SIG-M5 treated with dmso at 0.1 percent for 504 hours (cell line): ENCODE measurements at regions not wholly inside any gene's neighbourhood (a gene's known extent, or its start where the extent isn't known, plus 50 kb on each side); places are given as distances from the start of the nearest gene placed in this dataset.
"Not testable (repeated sequence)": the region's sequence is repeated elsewhere in the genome, so short reads cannot be mapped to it uniquely, and the experiment has no call there.

Experiments
- DNase-seq: peaks from one replicate; lab custom pipeline; 2025; ENCODE audit not compliant: unreplicated experiment; lab: John Stamatoyannopoulos, UW

DNA sequence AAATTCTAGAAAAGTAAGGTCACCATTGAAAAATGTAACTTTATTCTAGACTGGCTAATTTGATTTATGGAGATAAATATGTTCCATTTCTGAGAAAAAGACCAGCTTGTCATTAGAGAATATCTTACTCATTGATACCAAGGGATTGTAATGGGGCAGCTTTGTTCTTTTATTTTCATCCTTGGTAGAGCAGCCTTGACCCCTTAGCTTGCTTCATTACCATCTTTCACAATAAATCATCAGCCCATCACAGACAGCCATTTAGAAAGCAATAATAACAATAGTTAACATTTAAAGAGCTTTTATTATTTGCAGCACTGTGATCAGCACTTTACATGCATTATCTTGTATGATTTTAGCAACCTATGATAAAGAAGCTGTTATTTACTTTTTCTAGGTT, 253.6 kb downstream of the C3orf38 start:
- no peak for DNase-seq

DNA sequence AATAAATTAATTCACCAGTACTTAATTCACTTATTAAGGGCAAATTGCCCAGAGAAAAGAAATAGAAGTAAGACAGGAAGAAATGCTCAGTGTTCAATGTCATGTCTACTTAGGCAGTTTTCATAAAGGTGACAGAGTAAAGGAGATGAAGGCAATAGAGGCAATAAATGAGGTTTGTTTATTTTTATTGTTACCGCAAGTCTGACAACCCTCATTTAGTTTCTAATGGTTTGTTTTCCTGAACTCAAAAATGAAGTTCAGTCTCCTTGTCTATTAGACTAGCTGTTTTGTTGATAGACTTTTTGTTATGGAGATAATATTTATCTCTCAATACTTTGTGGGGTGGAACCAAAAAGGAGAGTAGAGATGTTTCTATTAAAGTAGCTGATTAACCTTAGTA, 258.3 kb downstream of the C3orf38 start:
- DNase-seq, result no peak

DNA sequence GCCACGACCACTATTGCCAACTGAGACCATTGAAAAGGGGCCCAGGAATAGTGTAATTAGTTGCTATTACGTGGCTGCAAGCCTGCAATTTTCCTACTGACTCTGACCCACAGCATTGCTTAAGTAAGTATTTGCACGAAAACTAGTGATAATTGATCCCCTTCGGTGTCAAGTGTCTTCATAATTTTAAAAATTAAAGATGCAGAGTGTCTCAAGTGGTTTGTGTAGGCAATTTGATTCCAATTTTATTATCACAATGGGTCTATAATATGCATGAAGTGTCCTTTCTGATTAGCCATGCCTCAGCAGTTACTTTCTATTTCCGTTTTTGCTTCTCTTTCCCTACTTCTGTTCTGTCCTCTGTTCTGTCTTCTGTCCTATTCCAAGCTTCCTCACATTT, 259.2 kb downstream of the C3orf38 start:
- no peak for DNase-seq

GRCh38 chr3:88410259-88410658, 260.5 kb downstream of the C3orf38 start:
- DNase-seq, result no peak

DNA sequence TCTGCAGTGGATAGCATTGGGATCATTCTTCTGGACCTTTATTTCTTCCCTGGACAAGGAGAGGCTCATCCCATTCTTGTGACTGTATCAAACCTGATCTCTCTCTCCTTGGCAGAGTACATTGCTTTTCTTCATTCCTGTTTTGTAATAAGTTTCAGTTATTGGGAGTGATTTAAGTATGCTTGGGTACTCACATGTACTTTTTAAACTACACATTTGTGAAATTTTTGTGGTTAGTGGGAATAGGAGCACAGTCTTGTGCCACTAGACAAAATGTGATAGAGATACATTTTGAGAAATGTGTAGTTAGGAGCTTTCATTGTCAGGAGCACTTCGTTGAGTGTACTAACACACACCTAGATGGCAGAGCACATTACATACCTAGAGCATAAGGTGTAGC, 262.6 kb downstream of the C3orf38 start:
- no peak for DNase-seq

DNA sequence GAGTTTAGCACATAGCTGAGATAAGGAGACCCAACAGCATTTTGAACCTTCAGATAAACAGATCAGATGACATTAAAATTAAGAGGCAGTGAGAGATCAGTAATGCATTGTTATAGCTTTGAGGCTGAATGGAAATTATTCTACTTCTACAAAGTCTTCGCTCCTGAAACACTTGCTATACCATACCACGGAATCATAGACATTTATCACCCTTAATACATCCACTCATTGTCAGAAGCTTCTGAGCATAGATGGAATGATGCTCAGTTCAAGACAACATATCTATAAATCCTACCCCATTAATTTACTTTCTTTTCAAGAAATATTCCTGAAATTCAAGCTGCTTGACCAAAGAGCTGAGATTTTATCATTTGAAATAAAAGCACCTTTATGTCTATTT, 266.7 kb downstream of the C3orf38 start:
- no peak for DNase-seq

GRCh38 chr3:88418219-88418618, 268.5 kb downstream of the C3orf38 start:
- DNase-seq, result no peak

GRCh38 chr3:88433568-88433967, 283.8 kb downstream of the C3orf38 start:
- no peak for DNase-seq

GRCh38 chr3:88434001-88434400, 284.2 kb downstream of the C3orf38 start:
- no peak for DNase-seq

- no peak for DNase-seq
These were observed 290.9 kb downstream of the C3orf38 start for GRCh38 chr3:88440701-88441100.

GRCh38 chr3:88443066-88443465, 293.3 kb downstream of the C3orf38 start:
- DNase-seq, result no peak

DNA sequence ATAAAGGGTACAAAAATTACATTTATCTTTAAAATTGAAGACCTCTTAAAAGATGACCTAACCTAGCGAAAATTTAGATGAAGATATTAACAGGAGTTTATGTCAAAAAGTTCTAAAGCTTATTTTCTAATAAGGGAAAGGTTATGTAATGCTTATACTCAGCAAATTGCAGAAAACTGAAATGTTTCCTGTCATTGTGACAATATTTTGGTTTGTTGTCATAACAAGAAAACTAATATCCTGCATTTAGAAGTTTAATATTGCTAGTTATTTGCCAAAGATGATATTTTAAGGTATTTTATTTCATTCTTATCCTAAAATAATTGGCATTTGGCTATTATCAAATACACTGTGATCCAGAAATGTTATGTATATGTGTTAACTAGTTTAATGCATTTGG, 294.5 kb downstream of the C3orf38 start:
- no peak for DNase-seq

DNA sequence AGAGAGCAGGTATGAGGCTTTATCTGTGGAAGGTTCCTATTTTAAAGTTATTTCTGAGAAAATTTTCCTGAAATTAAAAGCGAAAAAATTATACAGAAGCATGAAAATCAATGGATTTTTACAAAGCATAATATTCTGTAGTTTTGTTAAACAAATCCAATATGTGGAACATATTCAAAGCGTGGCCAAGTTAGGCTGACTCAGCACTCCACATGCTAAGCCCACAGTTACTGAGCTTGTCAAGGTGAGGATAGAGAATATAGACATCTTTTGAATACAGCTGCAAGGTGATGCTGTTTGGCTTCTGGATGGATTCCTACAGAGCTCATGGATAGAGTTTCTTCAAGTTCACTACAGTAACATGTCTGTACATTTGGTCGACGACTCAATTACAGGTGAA, 302.5 kb downstream of the C3orf38 start:
- no peak for DNase-seq

DNA sequence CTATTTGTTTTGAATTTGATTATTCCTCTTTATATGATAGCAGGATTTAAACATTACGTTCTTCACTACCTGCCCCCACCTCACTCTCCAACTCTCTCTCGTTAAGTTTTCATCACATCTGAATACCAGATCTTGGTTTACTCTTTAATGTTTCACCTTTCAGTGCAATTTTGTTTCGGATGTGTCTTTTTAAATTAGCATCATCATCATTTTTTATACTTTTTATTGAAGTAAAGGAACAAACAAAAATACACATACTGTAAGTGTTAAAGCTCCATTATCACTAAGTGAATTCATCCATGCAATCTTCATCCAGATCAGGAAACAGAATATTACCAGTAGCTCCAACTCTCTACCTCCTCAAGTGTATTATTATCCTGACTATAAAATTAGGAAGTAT, 310.6 kb downstream of the C3orf38 start:
- DNase-seq, result no peak

GRCh38 chr3:88462230-88462629, 312.5 kb downstream of the C3orf38 start:
- no peak for DNase-seq

GRCh38 chr3:88467191-88467590, 317.4 kb downstream of the C3orf38 start:
- DNase-seq, result no peak

GRCh38 chr3:88469216-88469615, 319.5 kb downstream of the C3orf38 start:
- DNase-seq, result no peak

GRCh38 chr3:88478460-88478859, 328.7 kb downstream of the C3orf38 start:
- DNase-seq, result no peak

GRCh38 chr3:88480822-88481221, 331.1 kb downstream of the C3orf38 start:
- no peak for DNase-seq

GRCh38 chr3:88485001-88485400, 335.2 kb downstream of the C3orf38 start:
- no peak for DNase-seq

- DNase-seq, result not testable (repeated sequence)
These were observed 359.1 kb downstream of the C3orf38 start for GRCh38 chr3:88508818-88509217.

- DNase-seq, result no peak
These were observed 359.8 kb downstream of the C3orf38 start for GRCh38 chr3:88509582-88509981.

DNA sequence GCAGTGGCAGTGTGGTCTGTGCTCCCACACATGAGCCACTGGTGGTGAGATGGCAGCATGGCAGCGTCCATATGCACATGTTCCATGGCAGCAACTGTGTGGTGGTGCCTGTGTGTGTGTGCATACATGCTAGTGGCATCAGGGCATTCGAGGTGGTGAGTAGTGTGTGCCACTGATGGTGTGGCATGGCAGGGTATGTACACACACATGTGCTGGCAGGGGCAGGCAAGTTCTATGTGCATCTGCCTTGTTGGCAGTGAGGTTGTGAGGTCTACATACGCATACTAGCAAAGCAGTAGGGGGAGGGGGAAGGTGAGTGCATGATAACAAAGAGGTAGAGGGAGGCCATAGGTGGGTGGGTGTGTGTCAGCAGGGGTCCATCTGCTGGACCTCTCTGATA, 378.7 kb downstream of the C3orf38 start:
- no peak for DNase-seq

- no peak for DNase-seq
These were observed 384.8 kb downstream of the C3orf38 start for GRCh38 chr3:88534534-88534933.
